Ectodermal cell (in vitro differentiated cells): ENCODE measurements at regions not wholly inside any gene's neighbourhood (a gene's known extent, or its start where the extent isn't known, plus 50 kb on each side); places are given as distances from the start of the nearest gene placed in this dataset.

Experiments
- H3K27ac ChIP-seq: 2 replicates; pipeline ENCODE4 v1.7.0; 2013; ENCODE audit warnings: mild to moderate bottlenecking, low read depth, low read length; ENCODE audit not compliant: insufficient read depth, poor library complexity, severe bottlenecking
- H3K27me3 ChIP-seq: 2 replicates; pipeline ENCODE4 v1.7.0; 2013; ENCODE audit warnings: mild to moderate bottlenecking, low read length; ENCODE audit not compliant: insufficient read depth, control insufficient read depth, poor library complexity, severe bottlenecking
- H3K36me3 ChIP-seq: one replicate; pipeline ENCODE4 v1.7.0; 2013; ENCODE audit warnings: low read length; ENCODE audit not compliant: control insufficient read depth, insufficient read depth
- H3K4me1 ChIP-seq: one replicate; pipeline ENCODE4 v1.7.0; 2013; ENCODE audit warnings: low read length; ENCODE audit not compliant: control insufficient read depth, insufficient read depth
- H3K4me3 ChIP-seq: 2 replicates; pipeline ENCODE4 v1.7.0; 2013; ENCODE audit warnings: low read depth, low read length, control low read depth; ENCODE audit not compliant: insufficient read depth
- H3K9me3 ChIP-seq: 2 replicates; pipeline ENCODE4 v1.7.0; 2013; ENCODE audit warnings: mild to moderate bottlenecking, low read length, moderate library complexity; ENCODE audit not compliant: control insufficient read depth
- WGBS, 2 experiments: methylation state at CpG; one replicate each; pipeline ENCODE4 v1.1.7; 2013; ENCODE audit warnings: missing lambda C conversion rate in 2 of 2; 5-methylcytosine and 5-hydroxymethylcytosine counted together

DNA sequence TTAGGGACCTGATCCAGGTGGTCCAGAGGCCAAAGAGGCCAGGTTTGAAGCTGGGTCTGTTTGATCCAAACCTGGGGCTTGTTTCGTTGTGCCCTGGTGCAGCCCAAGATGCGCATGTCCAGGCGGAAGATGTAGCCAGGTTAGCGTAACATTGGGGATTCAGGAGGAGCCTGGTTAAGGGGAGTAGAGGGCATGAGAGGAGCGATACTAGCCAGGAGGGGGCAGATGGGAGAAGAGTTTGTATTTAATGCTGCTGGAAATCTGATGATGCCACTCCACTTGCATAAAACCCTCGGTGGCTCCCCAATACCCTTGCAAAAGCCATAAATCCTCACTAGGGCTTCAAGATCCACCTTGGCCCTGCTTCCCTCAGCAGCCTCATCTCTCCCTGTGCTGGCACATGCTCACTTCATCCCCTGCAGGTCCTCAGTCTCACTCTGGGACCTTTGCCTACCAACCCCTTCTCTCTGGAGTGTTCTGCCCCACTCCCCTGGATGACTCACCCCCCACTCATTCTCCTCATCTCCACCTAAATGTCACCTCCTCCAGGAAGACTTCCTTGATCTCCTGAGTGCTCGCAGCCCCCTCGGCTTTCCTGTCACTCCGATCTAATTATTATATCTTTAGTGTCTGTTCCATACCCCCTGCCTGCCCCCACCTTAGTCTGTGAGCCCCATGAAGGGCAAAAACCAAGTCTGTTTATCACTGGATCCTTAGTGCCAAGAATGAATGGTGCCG, 95.9 kb downstream of the MIAT start:
- Histone ChIP-seq H3K27me3 (no peaks in the 10 kb centered on the region), H3K9me3 (no peaks in the 10 kb centered on the region), H3K36me3 (no peaks in the 10 kb centered on the region), H3K4me1 (peaks cover 34% of the 10 kb centered on the region), H3K4me3 (no peak overlapping the region), H3K27ac (no peak overlapping the region)
- WGBS, 2 experiments, result 88 to 91% methylated on average over 10 of the region's 10 CpGs

DNA sequence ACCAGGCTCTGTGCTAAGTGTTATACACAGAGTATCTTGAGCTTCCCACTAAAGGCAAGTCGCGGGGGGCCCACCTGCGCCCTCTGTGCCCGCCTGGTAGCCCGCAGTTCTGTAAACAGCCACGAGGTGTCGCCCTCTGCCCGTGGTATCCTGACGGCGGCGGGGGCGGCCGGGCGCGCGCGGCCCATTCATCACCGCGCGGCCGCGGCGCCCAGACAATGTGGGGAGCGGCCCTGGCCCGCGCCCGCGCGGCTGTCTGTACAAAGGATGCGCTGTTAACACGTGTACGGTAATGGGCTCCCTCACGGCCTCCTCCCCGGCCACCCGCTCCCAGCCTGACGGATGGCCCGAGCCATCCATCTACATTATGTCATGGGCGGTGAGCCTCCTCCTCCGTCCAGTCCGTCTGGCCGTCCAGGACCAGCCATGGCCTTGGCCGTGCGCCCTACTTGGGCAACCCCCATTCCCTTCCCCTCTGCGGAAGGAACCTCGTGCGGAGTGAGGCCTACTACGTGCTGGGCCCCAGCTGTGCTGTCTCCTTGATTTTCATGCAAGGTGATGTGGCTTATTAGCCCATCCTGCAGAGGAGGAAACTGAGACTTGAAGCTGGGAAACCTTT, 99.4 kb downstream of the MIAT start:
- Histone ChIP-seq H3K27ac (no peak overlapping the region), H3K36me3 (no peaks in the 10 kb centered on the region), H3K27me3 (no peaks in the 10 kb centered on the region), H3K4me1 (peaks cover 13% of the 10 kb centered on the region), H3K4me3 (peak overlapping the region; percentile 22), H3K9me3 (no peaks in the 10 kb centered on the region)
- whole genome bisulfite sequencing, 2 experiments, result 22 to 23% methylated on average over 47 of the region's 47 CpGs

DNA sequence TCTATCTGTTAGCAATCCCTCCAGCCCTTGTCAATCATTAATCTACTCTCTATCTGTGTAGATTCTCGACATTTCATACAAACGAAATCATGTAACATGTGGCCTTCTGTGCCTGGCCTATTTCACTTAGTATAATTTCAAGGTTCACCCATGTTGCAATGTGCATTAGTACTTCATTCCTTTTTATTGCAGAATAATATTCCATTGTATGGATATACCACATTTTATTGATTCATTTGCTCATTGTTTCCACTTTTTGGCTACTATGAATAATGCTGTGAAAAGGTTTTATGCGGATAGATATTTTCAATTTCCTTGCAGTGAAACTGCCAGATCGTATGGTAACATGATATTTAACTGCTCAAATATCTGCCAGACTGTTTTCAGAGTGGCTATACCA, 100.1 kb downstream of the MIAT start:
- no peaks in the 10 kb centered on the region for H3K27me3 ChIP-seq
- H3K4me1 ChIP-seq, result peaks cover 6% of the 10 kb centered on the region
- 93 to 98% methylated on average over 4 of the region's 4 CpGs for WGBS, 2 experiments
- H3K36me3 ChIP-seq, result no peaks in the 10 kb centered on the region
- H3K9me3 ChIP-seq, result no peaks in the 10 kb centered on the region
- H3K27ac ChIP-seq, result no peak overlapping the region
- H3K4me3 ChIP-seq, result no peak overlapping the region

DNA sequence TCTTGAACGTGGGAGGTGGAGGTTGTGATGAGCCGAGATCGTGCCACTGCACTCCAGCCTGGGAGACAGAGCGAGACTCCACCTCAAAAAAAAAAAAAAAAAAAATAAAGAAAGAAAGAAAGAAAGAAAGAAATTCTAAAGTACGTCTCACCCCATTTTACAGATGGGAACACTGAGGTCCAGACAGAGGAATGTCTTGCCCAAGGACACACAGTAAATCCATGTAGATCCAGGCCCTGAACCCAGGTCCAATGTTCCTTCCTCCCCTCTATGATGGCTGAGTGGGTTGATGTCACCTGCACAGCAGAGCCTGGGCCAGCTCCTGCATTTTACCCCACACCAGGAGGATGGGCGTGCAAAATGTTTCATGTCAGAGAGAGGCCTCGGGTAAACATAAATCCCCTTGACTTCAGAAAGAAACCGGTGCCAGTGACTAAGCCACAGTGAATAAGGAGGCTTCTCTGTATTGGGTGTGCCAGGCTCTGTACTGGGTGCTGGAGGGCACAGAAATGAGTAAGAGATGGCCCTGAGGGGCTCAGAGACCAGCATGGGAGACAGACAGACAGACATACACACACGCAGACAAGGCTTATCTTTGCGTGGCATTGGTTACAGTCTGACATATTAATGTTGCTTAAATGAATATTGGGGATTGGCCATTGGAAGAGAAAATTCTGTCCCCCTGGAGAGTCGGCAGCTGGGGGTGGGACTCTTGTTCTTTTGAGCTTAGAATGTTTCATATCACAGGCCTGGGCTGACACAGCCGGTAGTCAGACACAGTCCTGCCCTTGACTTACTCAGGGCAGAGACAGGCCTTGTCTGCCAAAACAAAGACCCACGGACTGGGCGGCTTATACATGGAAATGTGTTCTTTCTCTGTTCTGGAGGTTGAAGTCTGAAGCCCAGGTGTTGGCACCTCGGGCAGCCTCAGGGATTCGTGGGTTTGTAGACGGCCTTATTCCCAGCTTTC, 105.4 kb downstream of the MIAT start:
- 91 to 92% methylated on average over 14 to 16 of the region's 17 CpGs for WGBS, 2 experiments
- H3K27me3 ChIP-seq, result no peaks in the 10 kb centered on the region
- H3K27ac ChIP-seq, result no peak overlapping the region

DNA sequence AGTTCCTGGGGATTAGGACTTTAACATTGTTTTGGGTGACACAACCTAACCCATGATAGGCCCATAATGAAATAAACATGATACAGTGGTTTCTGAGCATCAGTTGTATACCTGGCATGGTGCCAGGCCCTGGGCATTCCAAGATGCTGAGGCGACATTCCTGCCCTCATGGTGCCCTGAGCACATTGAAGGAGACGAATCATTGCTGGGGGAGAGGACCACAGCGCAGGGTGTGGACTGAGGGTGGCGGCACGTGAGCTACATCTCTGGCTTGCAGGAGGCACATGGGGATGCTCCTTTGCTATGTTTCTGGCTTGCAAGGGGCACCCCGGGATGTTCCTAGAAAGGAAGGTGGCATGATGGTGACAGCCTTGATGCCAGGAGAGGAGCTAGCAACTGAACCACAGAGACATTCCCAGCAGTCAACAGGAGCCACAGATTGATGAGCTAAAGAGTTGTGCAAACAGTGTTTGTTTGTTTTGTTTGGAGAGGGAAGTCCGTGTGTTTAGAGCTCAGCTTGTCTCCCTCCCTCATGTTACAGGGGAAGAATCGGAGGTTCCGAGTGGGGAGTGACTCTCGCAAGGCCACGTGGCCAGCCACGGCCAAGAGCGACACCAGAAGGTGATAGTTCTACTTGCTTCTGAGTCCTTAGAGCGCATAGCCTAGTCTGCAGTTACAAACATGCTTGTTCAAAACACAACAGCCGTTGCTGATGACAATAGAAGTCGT, 106.4 kb downstream of the MIAT start:
- no peaks in the 10 kb centered on the region for H3K4me1 ChIP-seq
- H3K4me3 ChIP-seq, result no peak overlapping the region
- no peaks in the 10 kb centered on the region for H3K27me3 ChIP-seq
- H3K9me3 ChIP-seq, result no peaks in the 10 kb centered on the region
- no peaks in the 10 kb centered on the region for H3K36me3 ChIP-seq
- no peak overlapping the region for H3K27ac ChIP-seq
- WGBS, 2 experiments, result 80% methylated on average over 16 of the region's 16 CpGs

More for the DNA sequence above, 105.4 kb downstream of the MIAT start:
- no peaks in the 10 kb centered on the region for H3K9me3 ChIP-seq
- H3K4me3 ChIP-seq, result no peak overlapping the region
- H3K4me1 ChIP-seq, result no peaks in the 10 kb centered on the region
- H3K36me3 ChIP-seq, result no peaks in the 10 kb centered on the region

DNA sequence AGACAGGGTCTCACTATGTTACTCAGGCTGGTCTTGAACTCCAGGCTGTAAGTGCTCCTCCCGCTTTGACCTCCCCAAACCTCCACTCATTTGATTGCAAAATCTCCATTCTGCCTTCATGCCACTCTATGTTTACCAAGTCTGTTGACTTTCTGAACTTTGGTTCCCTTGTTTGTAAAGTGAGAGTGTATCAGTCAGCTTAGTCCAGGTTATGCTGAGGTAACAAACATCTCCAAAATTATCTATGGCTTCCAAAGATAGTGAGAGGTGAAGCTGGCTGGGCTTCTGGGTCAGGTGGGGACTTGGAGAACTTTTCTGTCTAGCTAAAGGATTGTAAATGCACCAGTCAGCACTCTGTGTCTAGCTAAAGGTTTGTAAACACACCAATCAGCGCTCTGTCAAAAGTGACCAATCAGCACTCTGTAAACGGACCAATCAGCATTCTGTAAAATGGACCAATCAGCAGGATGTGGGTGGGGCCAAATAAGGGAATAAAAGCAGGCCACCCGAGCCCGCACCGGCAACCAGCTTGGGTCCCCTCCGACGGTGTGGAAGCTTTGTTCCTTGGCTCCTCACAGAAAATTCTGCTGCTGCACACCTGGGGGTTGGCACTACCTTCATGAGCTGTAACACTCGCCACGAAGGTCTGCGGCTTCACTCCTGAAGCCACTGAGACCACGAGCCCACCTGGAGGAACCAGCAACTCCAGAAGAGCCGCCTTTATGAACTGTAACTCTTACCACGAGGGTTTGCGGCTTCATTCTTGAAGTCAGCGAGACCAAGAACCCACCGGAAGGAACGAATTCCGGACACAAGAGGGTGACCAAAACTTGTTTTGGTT, 109.3 kb downstream of the MIAT start:
- Histone ChIP-seq H3K9me3 (no peaks in the 10 kb centered on the region), H3K27ac (no peak overlapping the region), H3K36me3 (no peaks in the 10 kb centered on the region), H3K27me3 (no peaks in the 10 kb centered on the region), H3K4me3 (no peak overlapping the region), H3K4me1 (no peaks in the 10 kb centered on the region)
- 96% methylated on average over 19 of the region's 19 CpGs for WGBS, 2 experiments

DNA sequence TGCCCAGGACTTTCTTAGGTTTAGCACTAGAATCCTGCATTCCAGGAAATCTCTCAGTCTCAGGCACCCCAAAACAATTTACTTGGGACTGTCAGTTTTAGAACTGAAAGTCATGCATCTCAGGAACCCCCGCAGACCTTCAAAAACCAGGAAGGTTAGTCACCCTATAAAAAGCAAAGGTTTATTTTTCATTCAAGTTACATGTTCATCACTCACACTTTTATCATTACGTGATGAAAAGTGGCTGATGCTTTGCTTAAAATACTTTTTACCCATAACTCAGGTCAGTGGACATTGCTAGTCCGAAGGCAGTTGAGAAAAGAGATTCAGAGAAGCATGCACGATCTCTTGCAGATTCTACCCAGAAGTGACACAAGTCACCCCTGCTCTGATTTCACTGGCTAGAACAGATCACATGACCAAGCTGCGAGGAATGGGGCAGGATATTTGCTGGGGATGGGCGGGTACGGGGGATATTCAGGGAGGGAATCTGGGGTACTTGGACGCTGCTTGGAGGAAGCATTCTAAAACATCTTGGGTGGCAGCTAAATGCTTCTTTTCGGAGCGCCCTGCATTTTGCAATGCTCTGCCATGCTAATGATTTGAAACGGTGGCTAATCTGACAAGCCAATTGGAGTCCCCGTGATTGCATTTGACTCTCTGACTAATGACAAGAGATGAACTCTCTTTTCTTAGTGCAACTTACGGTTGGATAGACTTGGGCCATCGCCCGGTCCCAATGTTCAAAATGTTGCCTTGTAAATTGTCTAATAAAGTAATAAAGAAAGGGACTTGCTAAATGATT, 110.2 kb downstream of the MIAT start:
- WGBS, 2 experiments, result 89 to 93% methylated on average over 15 of the region's 15 CpGs
- Histone ChIP-seq H3K36me3 (no peaks in the 10 kb centered on the region), H3K27ac (no peak overlapping the region), H3K9me3 (no peaks in the 10 kb centered on the region), H3K27me3 (no peaks in the 10 kb centered on the region), H3K4me1 (no peaks in the 10 kb centered on the region), H3K4me3 (no peak overlapping the region)

DNA sequence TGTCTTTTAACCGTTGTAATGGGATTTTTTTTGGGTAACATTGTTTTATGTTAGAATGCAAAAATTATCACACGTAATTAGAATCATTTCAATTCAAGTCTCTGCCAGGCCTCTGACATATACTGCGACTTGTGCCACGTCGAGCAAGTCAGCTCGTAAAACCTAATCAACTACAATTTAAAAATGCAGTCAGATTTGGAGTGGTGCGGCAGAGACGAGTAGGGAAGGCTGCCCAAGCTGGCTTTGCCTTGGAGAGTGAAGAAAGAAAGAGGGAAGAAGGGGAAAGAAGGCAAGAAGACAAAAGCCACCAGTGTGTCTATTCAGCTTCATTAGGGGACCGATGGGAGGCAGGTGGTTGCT, 110.7 kb downstream of the MIAT start:
- no peaks in the 10 kb centered on the region for H3K36me3 ChIP-seq
- 95% methylated on average over 9 of the region's 9 CpGs for WGBS, 2 experiments
- H3K4me1 ChIP-seq, result no peaks in the 10 kb centered on the region
- no peak overlapping the region for H3K4me3 ChIP-seq
- H3K27ac ChIP-seq, result no peak overlapping the region
- H3K27me3 ChIP-seq, result no peaks in the 10 kb centered on the region
- no peaks in the 10 kb centered on the region for H3K9me3 ChIP-seq

DNA sequence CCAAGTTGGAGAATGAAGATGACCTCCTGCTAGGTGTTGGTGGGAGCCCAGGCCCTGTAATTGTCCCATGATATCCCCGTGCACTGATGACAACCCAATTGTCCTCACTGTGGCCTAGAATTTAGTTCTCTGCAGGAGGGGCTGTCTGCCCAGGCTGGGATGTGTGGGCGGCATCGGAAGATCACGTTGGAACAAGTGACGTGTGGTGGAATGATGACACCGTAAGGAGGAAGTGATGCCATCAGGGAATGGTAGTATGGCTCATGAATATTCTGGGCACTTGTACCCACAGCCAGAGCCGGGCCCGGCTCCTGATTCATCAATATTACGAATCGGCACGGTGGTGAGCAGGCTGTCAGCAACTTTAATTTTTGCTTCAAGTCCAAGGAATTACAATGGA, 111.6 kb downstream of the MIAT start:
- no peaks in the 10 kb centered on the region for H3K9me3 ChIP-seq
- WGBS, 2 experiments, result 88 to 90% methylated on average over 11 of the region's 11 CpGs
- no peak overlapping the region for H3K27ac ChIP-seq
- no peaks in the 10 kb centered on the region for H3K27me3 ChIP-seq
- H3K4me3 ChIP-seq, result no peak overlapping the region
- H3K4me1 ChIP-seq, result no peaks in the 10 kb centered on the region
- H3K36me3 ChIP-seq, result no peaks in the 10 kb centered on the region
